Activated CD8-positive, alpha-beta memory T cell treated with anti-CD3 and anti-CD28 coated beads for 1 hour (primary cell): ENCODE measurements at regions not wholly inside any gene's neighbourhood (a gene's known extent, or its start where the extent isn't known, plus 50 kb on each side); places are given as distances from the start of the nearest gene placed in this dataset.
"Not testable (repeated sequence)": the region's sequence is repeated elsewhere in the genome, so short reads cannot be mapped to it uniquely, and the experiment has no call there.

Source experiments
- DNase-seq, 2 donors: peaks; one replicate each; pipeline ENCODE4 v3.0.0-alpha.2; 2020; ENCODE audit warnings: low read depth in 1 of 2; ENCODE audit errors: extremely low read depth in 1 of 2

DNA sequence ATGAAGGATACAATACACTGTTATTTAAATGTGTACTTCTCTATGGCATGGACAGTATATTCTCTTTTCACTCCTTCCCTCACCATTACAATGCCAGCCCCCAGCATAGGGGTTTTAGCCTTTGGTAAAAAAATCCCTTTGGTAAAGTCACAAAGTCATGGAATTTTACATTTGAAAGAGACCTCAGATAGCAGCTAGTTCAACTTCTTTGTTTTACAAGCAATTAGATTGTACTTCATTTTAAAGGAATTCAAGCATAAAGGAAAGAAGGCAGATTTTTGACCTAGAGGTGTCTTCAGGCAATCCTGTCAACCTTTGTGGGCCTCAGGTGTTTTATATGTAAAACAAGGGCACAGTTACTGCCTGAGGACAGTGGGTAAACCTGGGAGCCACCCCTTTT, 1188.4 kb upstream of the AUTS2 start:
- no peak for DNase-seq

DNA sequence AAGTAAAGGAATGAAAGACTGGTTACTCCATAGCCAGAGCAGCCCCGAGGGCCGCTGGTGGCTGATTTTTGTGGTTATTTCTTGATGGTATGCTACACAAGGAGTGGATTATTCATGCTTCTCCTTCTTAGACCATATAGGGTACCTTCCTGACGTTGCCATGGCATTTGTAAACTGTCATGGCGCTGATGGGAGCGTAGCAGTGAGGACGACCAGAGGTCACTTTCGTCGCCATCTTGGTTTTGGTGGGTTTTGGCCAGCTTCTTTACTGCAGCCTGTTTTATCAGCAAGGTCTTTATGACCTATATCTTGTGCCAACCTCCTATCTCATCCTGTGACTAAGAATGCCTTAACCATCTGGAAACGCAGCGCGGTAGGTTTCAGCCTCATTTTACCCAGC, 1187.6 kb upstream of the AUTS2 start:
- DNase-seq = not testable (repeated sequence)

DNA sequence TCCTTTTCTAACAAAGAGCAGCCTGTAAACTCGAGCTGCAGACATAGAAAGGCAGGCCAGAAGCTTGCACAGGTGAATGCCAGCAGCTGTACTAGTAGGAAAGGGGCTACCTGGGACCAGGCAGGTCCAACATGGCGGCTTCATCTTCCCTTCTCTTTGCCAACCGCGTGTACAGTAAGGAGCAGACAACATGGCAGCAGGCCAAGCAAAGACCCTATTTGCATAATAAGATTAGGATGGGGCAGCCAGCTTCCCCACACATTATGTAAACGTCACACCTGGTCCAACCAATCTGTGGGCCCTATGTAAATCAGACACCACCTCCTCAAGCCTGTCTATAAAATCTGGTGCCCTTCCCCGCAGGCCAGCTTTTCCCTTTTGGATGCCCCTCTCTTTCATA, 1186.5 kb upstream of the AUTS2 start:
- DNase-seq = no peak

GRCh38 chr7:68414631-68415425, 1183.4 kb upstream of the AUTS2 start:
- DNase-seq = no peak

GRCh38 chr7:68417002-68417401, 1181.3 kb upstream of the AUTS2 start:
- no peak for DNase-seq

- DNase-seq = no peak
These were observed 1180.6 kb upstream of the AUTS2 start for GRCh38 chr7:68417659-68418058.

DNA sequence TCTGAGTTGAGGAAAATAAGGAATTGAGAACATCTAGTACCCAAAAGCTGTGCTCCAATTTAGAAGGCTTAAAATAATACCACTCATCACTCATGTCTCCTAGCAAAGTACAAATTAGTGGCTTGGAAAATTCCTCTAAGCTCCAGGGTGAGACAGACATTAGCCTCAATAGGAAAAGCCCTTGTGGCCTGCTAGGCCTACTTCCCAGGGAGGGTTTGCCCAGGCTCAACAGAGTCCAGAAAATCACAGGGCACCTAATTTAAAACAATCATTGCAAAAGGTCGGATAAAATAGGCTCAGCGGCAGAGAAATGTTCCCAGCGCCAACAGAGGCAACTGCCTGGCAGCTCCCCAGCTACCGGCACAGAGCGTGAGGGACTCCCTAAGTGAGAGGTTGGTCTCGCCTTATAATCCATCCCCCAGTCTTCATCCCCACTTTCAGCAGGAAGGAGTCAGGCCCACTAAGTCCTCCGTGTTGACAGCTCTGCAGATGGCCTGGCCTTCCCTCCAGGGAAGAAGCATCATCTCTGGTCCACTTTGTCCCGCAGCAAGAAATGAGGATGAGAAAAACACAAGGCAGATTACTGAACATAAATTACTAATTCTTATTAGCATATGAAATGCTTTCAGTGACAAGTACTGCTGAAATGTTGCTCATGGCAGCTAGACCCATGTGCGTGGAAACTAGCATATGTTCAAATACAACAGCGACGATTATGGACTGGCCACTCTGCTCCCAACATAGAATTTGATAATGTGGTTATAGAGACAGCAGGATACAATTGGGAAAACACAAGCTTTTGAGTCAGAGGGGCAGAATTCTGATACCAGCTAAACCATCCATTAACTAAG, 1177.7 kb upstream of the AUTS2 start:
- no peak for DNase-seq

DNA sequence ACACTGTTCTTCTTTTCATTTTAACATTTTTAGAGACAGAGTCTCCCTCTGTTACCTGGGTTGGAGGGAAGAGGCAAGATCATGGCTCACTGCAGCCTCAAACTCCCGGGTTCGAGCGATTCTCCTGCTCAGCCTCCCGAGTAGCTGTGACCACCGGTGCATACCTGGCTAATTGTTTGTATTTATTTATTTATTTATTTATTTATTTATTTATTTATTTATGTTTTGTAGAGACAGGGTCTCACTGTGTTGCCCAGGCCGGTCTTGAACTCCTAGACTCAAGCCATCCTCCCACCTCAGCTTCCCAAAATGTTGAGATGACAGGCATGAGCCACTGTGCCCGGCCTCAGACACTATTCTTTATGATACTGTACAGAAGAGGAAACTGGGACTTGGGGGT, 1176.6 kb upstream of the AUTS2 start:
- DNase-seq = no peak

GRCh38 chr7:68422281-68422680, 1176.0 kb upstream of the AUTS2 start:
- DNase-seq = no peak

GRCh38 chr7:68423356-68423755, 1174.9 kb upstream of the AUTS2 start:
- no peak for DNase-seq

- DNase-seq = no peak
These were observed 1173.5 kb upstream of the AUTS2 start for GRCh38 chr7:68424658-68425297.

- DNase-seq = no peak
These were observed 1172.9 kb upstream of the AUTS2 start for GRCh38 chr7:68425377-68425776.

DNA sequence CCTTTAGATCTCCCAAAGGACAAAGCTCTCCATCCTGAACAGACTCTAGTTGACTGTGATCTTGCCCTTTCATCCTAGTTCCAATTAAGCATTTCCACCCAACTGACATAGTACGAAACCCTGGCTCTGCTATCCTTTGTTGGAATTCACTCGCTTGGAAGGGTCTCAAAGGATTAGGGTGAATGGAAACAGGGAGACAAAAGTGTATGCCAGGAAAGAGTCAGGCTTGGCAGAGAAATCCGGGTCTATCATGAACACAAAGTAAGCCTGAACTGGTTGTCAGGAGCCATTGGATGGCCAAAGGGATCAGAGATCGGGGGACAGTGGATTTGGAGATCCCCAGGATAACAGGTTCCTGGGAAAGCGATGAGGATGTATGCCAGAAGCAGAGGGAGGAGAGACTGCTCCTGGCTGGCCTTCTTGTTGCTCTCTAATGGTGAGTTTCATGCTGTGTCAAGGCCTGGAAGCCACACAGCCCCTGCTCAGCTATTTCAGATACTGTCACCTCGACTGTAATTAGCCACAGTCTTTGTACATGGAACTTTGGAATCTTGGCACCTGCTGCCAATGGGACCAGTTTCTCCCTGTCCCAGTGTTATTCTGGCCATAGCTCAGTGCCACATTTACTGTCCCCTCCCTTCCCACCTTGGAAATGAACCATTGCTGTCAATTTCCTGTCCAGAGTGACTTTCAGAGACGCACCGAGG, 1168.7 kb upstream of the AUTS2 start:
- DNase-seq = no peak

DNA sequence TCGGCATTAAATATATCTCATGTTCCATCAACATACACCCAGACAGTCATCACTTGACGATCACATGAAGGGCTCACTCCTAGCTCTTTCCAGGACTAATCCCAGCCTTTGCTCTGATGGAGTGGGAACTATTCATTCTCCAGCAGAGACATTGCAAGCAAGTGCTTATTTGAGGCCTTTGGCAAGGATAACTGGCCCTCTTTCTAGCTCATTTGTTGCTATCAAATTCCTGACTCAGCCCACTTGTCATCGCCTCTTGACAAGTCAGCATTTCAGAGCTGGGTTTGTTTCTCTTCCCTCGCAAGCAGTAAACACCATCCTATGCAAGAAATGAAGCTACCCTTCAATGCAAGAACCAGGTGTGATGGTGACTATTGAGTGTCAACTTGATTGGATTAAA, 1165.7 kb upstream of the AUTS2 start:
- no peak for DNase-seq

- no peak for DNase-seq
These were observed 1164.7 kb upstream of the AUTS2 start for GRCh38 chr7:68433462-68434070.

DNA sequence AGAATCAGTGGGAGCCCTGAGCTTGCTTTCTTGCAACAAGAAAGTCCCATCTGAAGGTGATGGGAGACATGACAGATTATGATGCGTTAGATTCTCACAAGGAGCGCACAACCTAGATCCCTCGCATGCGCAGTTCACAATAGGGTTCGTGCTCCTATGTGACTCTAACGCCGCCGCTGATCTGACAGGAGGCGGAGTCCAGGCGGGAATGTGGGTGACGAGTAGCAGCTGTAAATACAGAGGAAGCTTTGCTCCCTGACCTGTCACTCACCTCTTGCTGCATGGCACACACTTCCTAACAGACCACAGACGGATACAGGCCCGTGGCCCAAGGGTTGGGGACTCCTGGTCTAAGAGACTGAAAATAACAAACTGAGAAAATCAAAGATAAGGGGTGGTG, 1163.4 kb upstream of the AUTS2 start:
- no peak for DNase-seq

GRCh38 chr7:68438016-68438415, 1160.3 kb upstream of the AUTS2 start:
- DNase-seq = no peak

DNA sequence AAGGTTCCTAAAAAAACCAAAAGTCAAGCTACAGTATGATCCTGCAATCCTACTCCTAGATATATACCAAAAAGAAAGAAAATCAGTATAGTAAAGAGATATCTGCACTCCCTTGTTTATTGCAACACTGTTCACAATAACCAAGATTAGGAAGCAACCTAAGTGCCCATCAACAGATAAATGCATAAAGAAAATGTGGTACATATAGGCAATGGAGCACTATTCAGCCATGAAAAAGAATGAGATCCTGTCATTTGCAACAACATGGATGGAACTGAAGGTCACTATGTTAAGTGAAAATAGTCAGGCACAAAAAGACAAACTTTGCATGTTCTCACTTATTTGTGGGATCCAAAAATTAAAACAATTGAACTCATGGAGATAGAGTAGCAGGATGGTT, 1159.5 kb upstream of the AUTS2 start:
- no peak for DNase-seq

- DNase-seq = no peak
These were observed 1158.4 kb upstream of the AUTS2 start for GRCh38 chr7:68439897-68440296.

DNA sequence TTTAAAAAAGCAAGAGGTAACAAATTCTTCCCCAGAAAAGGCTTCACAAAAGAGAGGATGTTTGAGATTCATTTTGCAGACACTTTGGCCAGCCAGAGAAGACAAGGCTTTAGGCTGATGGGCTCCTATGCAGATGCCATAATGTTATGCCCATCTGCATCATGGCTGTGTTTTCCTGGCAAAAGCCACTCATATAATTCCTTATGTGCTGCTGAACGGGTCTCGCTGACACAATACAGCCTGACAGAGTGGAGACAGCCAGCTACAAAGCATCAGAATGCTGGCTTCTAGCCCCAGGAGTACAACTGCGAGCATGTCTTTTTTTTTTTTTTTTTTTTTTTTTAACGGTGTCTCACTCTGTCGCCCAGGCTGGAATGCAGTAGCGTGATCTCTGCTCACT, 1157.4 kb upstream of the AUTS2 start:
- DNase-seq = no peak

- DNase-seq = no peak
These were observed 1156.6 kb upstream of the AUTS2 start for GRCh38 chr7:68441645-68442044.
